Hepatocyte (in vitro differentiated cells): ENCODE measurements at regions not wholly inside any gene's neighbourhood (a gene's known extent, or its start where the extent isn't known, plus 50 kb on each side); places are given as distances from the start of the nearest gene placed in this dataset.

ENCODE experiments used
- DNase-seq: peaks from one replicate; pipeline ENCODE4 v3.0.0-alpha.2; 2016; ENCODE audit warnings: low spot score
- H2AFZ ChIP-seq: fragments of 200-600 bp; sonication (generic); 2 replicates; pipeline ENCODE4 v1.6.0; 2016; ENCODE audit warnings: antibody characterized with exemption, mild to moderate bottlenecking
- H3K27ac ChIP-seq: fragments of 200-600 bp; sonication (generic); 2 replicates; pipeline ENCODE4 v1.5.1; 2016; ENCODE audit warnings: mild to moderate bottlenecking
- H3K27me3 ChIP-seq: fragments of 200-600 bp; sonication (generic); 2 replicates; pipeline ENCODE4 v1.6.1; 2016
- H3K36me3 ChIP-seq: fragments of 200-600 bp; sonication (generic); replicated peaks from 2 replicates; pipeline ENCODE4 v1.5.1; 2016; ENCODE audit warnings: low read depth; ENCODE audit not compliant: insufficient read depth
- H3K4me1 ChIP-seq: fragments of 200-600 bp; sonication (generic); 2 replicates; pipeline ENCODE4 v1.5.1; 2016; ENCODE audit warnings: mild to moderate bottlenecking, moderate library complexity; ENCODE audit not compliant: insufficient read depth
- H3K4me2 ChIP-seq: fragments of 200-600 bp; sonication (generic); 2 replicates; pipeline ENCODE4 v1.6.0; 2016
- H3K4me3 ChIP-seq: fragments of 200-600 bp; sonication (generic); 2 replicates; pipeline ENCODE4 v1.5.1; 2016; ENCODE audit warnings: mild to moderate bottlenecking
- H3K79me2 ChIP-seq: fragments of 200-600 bp; sonication (generic); 2 replicates; pipeline ENCODE4 v1.6.0; 2017; ENCODE audit warnings: mild to moderate bottlenecking
- H3K9me2 ChIP-seq: fragments of 200-600 bp; sonication (generic); replicated peaks from 2 replicates; pipeline ENCODE4 v1.6.0; 2017; ENCODE audit warnings: mild to moderate bottlenecking; ENCODE audit not compliant: insufficient read depth
- H3K9me3 ChIP-seq: fragments of 200-600 bp; sonication (generic); 2 replicates; pipeline ENCODE4 v1.5.1; 2016; ENCODE audit warnings: low read depth, mild to moderate bottlenecking
- H4K20me1 ChIP-seq: fragments of 200-600 bp; sonication (generic); 2 replicates; pipeline ENCODE4 v1.6.0; 2016; ENCODE audit warnings: mild to moderate bottlenecking; ENCODE audit not compliant: insufficient read depth, poor library complexity, severe bottlenecking
- CTCF ChIP-seq: fragments of 200-600 bp; sonication (generic); IDR thresholded peaks from 2 replicates; pipeline ENCODE4 v1.5.1; 2016; ENCODE audit warnings: antibody characterized with exemption, mild to moderate bottlenecking; ENCODE audit not compliant: poor library complexity
- EZH2 ChIP-seq: fragments of 200-600 bp; sonication (generic); IDR thresholded peaks from 2 replicates; pipeline ENCODE4 v1.6.1; 2016; ENCODE audit warnings: antibody characterized with exemption, mild to moderate bottlenecking, borderline replicate concordance
- EZH2phosphoT487 ChIP-seq: fragments of 200-600 bp; sonication (generic); IDR thresholded peaks from one replicate; pipeline ENCODE4 v1.6.1; 2018; ENCODE audit warnings: antibody characterized with exemption, mild to moderate bottlenecking, low read depth, moderate library complexity; ENCODE audit not compliant: unreplicated experiment, severe bottlenecking
- WGBS: methylation state at CpG from one replicate; pipeline ENCODE4 v1.1.6; 2016; ENCODE audit warnings: low lambda C conversion rate; ENCODE audit errors: missing lambda C conversion rate; 5-methylcytosine and 5-hydroxymethylcytosine counted together

DNA sequence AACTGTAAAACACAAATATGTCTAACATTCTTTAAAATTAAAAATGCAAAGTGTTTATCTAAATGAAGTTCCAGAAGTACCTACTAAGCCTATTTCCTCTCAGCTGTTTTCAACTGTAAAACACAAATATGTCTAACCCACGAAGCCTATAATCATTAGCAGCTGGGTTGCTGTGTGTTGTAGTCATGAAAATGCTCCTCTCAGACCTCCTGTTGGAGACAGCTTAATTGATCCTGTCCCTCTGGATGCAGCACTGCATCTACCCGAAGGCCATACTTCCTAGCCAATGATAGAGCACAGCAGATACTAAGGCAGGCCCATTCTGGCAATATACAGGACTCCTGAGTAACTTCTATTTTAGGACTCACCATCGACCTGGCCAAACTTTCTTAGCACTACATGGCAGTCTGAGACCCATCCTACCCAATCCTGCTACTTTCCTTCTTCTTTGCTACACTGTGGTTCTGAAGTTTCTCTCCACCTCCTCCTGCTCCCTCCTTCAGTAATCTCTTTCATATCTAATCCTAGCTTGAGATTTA is 92.5 kb upstream of the RBBP8 start:
- no peak overlapping the region for H3K27ac ChIP-seq
- H4K20me1 ChIP-seq = no peaks in the 10 kb centered on the region
- H3K79me2 ChIP-seq = no peaks in the 10 kb centered on the region
- no peaks in the 10 kb centered on the region for H3K9me2 ChIP-seq
- TF ChIP-seq EZH2phosphoT487 (no peak), EZH2 (no peak), CTCF (no peak)
- H3K9me3 ChIP-seq = no peaks in the 10 kb centered on the region
- no peak for DNase-seq
- H3K36me3 ChIP-seq = no peaks in the 10 kb centered on the region
- H3K4me1 ChIP-seq = peaks cover 18% of the 10 kb centered on the region
- H3K4me2 ChIP-seq = no peak overlapping the region
- H3K27me3 ChIP-seq = no peaks in the 10 kb centered on the region
- no peak overlapping the region for H2AFZ ChIP-seq
- 58% methylated on average over 3 of the region's 3 CpGs for WGBS
- no peak overlapping the region for H3K4me3 ChIP-seq

- Histone ChIP-seq H3K4me1 (peaks cover 18% of the 10 kb centered on the region), H3K9me3 (no peaks in the 10 kb centered on the region), H4K20me1 (no peaks in the 10 kb centered on the region), H3K79me2 (no peaks in the 10 kb centered on the region), H3K36me3 (no peaks in the 10 kb centered on the region), H3K27me3 (no peaks in the 10 kb centered on the region), H3K4me2 (no peak overlapping the region), H2AFZ (no peak overlapping the region), H3K9me2 (no peaks in the 10 kb centered on the region), H3K4me3 (no peak overlapping the region), H3K27ac (no peak overlapping the region)
- DNase-seq = no peak
- 82% methylated on average over 2 of the region's 2 CpGs for WGBS
- TF ChIP-seq EZH2phosphoT487 (no peak), CTCF (no peak), EZH2 (no peak)
These were observed 91.3 kb upstream of the RBBP8 start for GRCh38 chr18:22841840-22842239.

DNA sequence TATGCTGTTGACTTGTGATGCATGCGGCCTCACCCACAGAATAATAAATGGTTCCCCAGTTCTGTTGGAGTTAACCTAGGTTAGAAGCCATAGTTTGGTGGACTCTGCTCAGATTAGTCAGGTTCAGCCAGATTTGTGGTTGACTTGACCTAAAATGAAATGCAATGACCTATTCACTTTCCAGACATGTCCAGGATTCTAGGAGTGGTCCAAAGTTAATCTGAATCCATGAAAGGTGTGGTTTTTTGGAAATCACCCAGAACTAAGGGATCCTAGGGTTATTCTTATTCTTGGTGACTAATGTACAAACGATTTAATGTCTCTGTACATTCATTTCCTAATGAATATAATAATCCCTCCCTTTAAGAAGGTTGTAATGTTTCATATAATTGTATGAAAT is 88.9 kb upstream of the RBBP8 start:
- H3K9me2 ChIP-seq = no peaks in the 10 kb centered on the region
- no peaks in the 10 kb centered on the region for H3K9me3 ChIP-seq
- no peak overlapping the region for H2AFZ ChIP-seq
- no peak for TF ChIP-seq CTCF
- no peak for TF ChIP-seq EZH2phosphoT487
- no peak for TF ChIP-seq EZH2
- no peak overlapping the region for H3K27ac ChIP-seq
- H4K20me1 ChIP-seq = no peaks in the 10 kb centered on the region
- H3K27me3 ChIP-seq = no peaks in the 10 kb centered on the region
- no peak overlapping the region for H3K4me3 ChIP-seq
- DNase-seq = no peak
- H3K36me3 ChIP-seq = no peaks in the 10 kb centered on the region
- WGBS = 92% methylated on average over 2 of the region's 2 CpGs
- no peaks in the 10 kb centered on the region for H3K79me2 ChIP-seq
- peaks cover 19% of the 10 kb centered on the region for H3K4me1 ChIP-seq
- H3K4me2 ChIP-seq = no peak overlapping the region

DNA sequence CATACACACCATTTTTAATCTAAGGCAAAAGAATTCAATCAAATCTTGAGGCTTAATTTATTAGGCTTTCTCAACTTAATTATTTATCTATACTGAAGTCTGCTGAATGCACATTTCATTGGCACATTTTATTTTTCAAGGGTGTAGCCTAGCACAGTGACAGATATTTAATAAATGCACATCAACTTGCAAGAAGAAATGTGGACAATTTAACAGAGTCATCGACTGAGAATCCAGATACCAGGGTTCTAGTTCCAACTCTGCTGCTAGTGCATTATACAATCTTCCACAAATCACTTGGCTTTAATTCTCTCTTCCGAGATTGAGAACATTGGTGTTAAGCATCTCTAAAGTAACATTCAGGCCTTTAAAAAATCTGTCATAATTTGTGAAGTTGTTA is 88.5 kb upstream of the RBBP8 start:
- WGBS = 92% methylated on average over 2 of the region's 2 CpGs
- H3K4me2 ChIP-seq = no peak overlapping the region
- H3K4me3 ChIP-seq = no peak overlapping the region
- peaks cover 18% of the 10 kb centered on the region for H3K4me1 ChIP-seq
- TF ChIP-seq EZH2 = no peak
- no peak for TF ChIP-seq CTCF
- TF ChIP-seq EZH2phosphoT487 = no peak
- H3K27me3 ChIP-seq = no peaks in the 10 kb centered on the region
- no peaks in the 10 kb centered on the region for H3K9me2 ChIP-seq
- no peak overlapping the region for H2AFZ ChIP-seq
- no peaks in the 10 kb centered on the region for H3K36me3 ChIP-seq
- H3K79me2 ChIP-seq = no peaks in the 10 kb centered on the region
- H3K9me3 ChIP-seq = no peaks in the 10 kb centered on the region
- H3K27ac ChIP-seq = no peak overlapping the region
- DNase-seq = no peak
- H4K20me1 ChIP-seq = no peaks in the 10 kb centered on the region
